HepG2 (cell line): ENCODE measurements at regions not wholly inside any gene's neighbourhood (a gene's known extent, or its start where the extent isn't known, plus 50 kb on each side); places are given as distances from the start of the nearest gene placed in this dataset.

Source experiments
- ATAC-seq: fragments of 200-7000 bp; cut with Tn5 transposase; 3 replicates; pipeline ENCODE4 v1.9.1; 2020; ENCODE audit warnings: mild to moderate bottlenecking, moderate library complexity
- BruUV-seq: library from RNA; stranded (reverse); fragments of 400-500 nt; replicated peaks from 2 replicates; lab custom pipeline; 2021; lab: Mats Ljungman, UMichigan
- CTCF ChIA-PET: fragments of 300-600 bp; formaldehyde crosslinking; extraction: SDS; loops from one replicate; lab custom pipeline; 2021; ENCODE audit warnings: low total read pairs, inconsistent platforms, low intra/inter-chr PET ratio; lab: Yijun Ruan, JAX
- POLR2A ChIA-PET: fragments of 350-600 bp; sonication (Branson Sonifier 250); formaldehyde crosslinking; loops from one replicate; lab custom pipeline; 2020; ENCODE audit warnings: antibody characterized with exemption, inconsistent platforms; lab: Yijun Ruan, JAX
- DNase-seq: peaks from one replicate; pipeline ENCODE4 v3.0.0-alpha.2; 2015; ENCODE audit warnings: low spot score
- FAIRE-seq: peaks from 3 replicates; lab custom pipeline; 2011; peaks lifted over from hg19 to GRCh38; lab: Jason Lieb, UNC
- H2AFZ ChIP-seq: one replicate; pipeline ENCODE4 v1.6.1; 2011; ENCODE audit warnings: low read length, inconsistent platforms
- H3K27ac ChIP-seq: fragments of 300-600 bp; 3 replicates; pipeline ENCODE4 v1.8.0; 2011; ENCODE audit warnings: mixed run types, mild to moderate bottlenecking, mixed read lengths, low read length, inconsistent platforms; ENCODE audit not compliant: insufficient read depth; ENCODE audit errors: extremely low read length
- H3K27me3 ChIP-seq, 2 experiments: fragments of 200-600 bp in 1 of 2; 2 replicates in 1 of 2; 3 replicates in 1 of 2; pipeline versions ENCODE4 v1.6.0 to v1.8.0; 2011; ENCODE audit warnings: low read length in 2 of 2, mild to moderate bottlenecking in 2 of 2, moderate library complexity in 2 of 2, inconsistent platforms in 1 of 2; ENCODE audit not compliant: insufficient read depth in 2 of 2, control insufficient read depth in 1 of 2
- H3K36me3 ChIP-seq, 2 experiments: fragments of 200-600 bp in 1 of 2; replicated peaks in 1 of 2; 2 replicates in 1 of 2; 3 replicates in 1 of 2; pipeline versions ENCODE4 v1.5.1 to v1.8.0; 2011; ENCODE audit warnings: low read length in 2 of 2, inconsistent platforms in 1 of 2; ENCODE audit not compliant: insufficient read depth in 2 of 2, control insufficient read depth in 1 of 2
- H3K4me1 ChIP-seq: 2 replicates; pipeline ENCODE4 v1.5.1; 2012; ENCODE audit warnings: low read length, inconsistent platforms; ENCODE audit not compliant: insufficient read depth
- H3K4me2 ChIP-seq: 2 replicates; pipeline ENCODE4 v1.6.0; 2011; ENCODE audit warnings: low read depth, low read length, inconsistent platforms
- H3K4me3 ChIP-seq, 3 experiments: fragments of 200-600 bp in 1 of 3; sonication (generic), shearing (Covaris generic) in 1 of 3; replicated peaks in 1 of 3; 2 replicates each; pipeline ENCODE4 v1.5.1; 2011 to 2016; ENCODE audit warnings: low read length in 3 of 3, inconsistent platforms in 2 of 3, low read depth in 2 of 3, mild to moderate bottlenecking in 2 of 3, control low read depth in 1 of 3, mixed read lengths in 1 of 3; ENCODE audit not compliant: insufficient read depth in 1 of 3
- H3K79me2 ChIP-seq: one replicate; pipeline ENCODE4 v1.6.1; 2011; ENCODE audit warnings: low read length, inconsistent platforms; ENCODE audit not compliant: insufficient read depth
- H3K9ac ChIP-seq: 2 replicates; pipeline ENCODE4 v1.6.0; 2011; ENCODE audit warnings: mild to moderate bottlenecking, low read depth, low read length, inconsistent platforms; ENCODE audit not compliant: insufficient read depth
- H3K9me3 ChIP-seq: 2 replicates; pipeline ENCODE4 v1.5.1; 2012; ENCODE audit warnings: mild to moderate bottlenecking, low read length
- H4K20me1 ChIP-seq: 2 replicates; pipeline ENCODE4 v1.6.0; 2011; ENCODE audit warnings: inconsistent platforms, mild to moderate bottlenecking, low read length, moderate library complexity; ENCODE audit not compliant: insufficient read depth
- ARID3A ChIP-seq: IDR thresholded peaks from 2 replicates; pipeline ENCODE4 v1.6.1; 2012; ENCODE audit warnings: low read depth, low read length, improper control_type of control experiment
- CHCHD3 ChIP-seq: sonication (generic); formaldehyde crosslinking; IDR thresholded peaks from 2 replicates; pipeline ENCODE4 v1.8.0; 2022; ENCODE audit warnings: mild to moderate bottlenecking, missing genetic modification reagents, moderate library complexity
- MTF2 ChIP-seq: sonication (generic); formaldehyde crosslinking; IDR thresholded peaks from 2 replicates; pipeline ENCODE4 v1.5.0; 2020; ENCODE audit warnings: missing genetic modification reagents, borderline replicate concordance
- RFX1 ChIP-seq: fragments of 450-650 bp; IDR thresholded peaks from 2 replicates; pipeline ENCODE4 v1.6.1; 2017
- SIX1 ChIP-seq: sonication (generic); formaldehyde crosslinking; IDR thresholded peaks from 2 replicates; pipeline ENCODE4 v1.4.0; 2020; ENCODE audit warnings: missing genetic modification reagents, borderline replicate concordance
- ZKSCAN5 ChIP-seq: sonication (generic); formaldehyde crosslinking; IDR thresholded peaks from 2 replicates; pipeline ENCODE4 v1.5.1; 2020; ENCODE audit warnings: mild to moderate bottlenecking, missing genetic modification reagents
- ZKSCAN8 ChIP-seq: IDR thresholded peaks from 2 replicates; pipeline ENCODE4 v1.6.1; 2016; ENCODE audit warnings: borderline replicate concordance, missing genetic modification reagents, missing compliant biosample characterization
- ZMYM4 ChIP-seq: sonication (generic); formaldehyde crosslinking; IDR thresholded peaks from 2 replicates; pipeline ENCODE4 v1.8.1; 2023; ENCODE audit warnings: mild to moderate bottlenecking, missing genetic modification reagents
- ZNF510 ChIP-seq: sonication (generic); formaldehyde crosslinking; IDR thresholded peaks from 2 replicates; pipeline ENCODE4 v1.4.0; 2020; ENCODE audit warnings: low read depth, mild to moderate bottlenecking, missing genetic modification reagents
- ZNF879 ChIP-seq: sonication (generic); formaldehyde crosslinking; IDR thresholded peaks from 2 replicates; pipeline ENCODE4 v1.8.1; 2023; ENCODE audit warnings: missing genetic modification reagents
- WGBS: methylation state at CpG from one replicate; pipeline ENCODE4 v1.1.6; 2017; ENCODE audit warnings: low lambda C conversion rate; 5-methylcytosine and 5-hydroxymethylcytosine counted together
- in situ Hi-C: cut with HindIII; loops from 2 replicates; pipeline ENCODE4 v1.10.0; 2017; ENCODE audit warnings: low pct_unique_long_range_greater_than_20kb; ENCODE audit not compliant: extremely low pct_ligation_motif_present
- intact Hi-C: fragments of 100-400 bp; cut with micrococcal nuclease; formaldehyde crosslinking; loops from one replicate; pipeline ENCODE4 v1.10.0; 2022; ENCODE audit not compliant: unreplicated experiment
- TF ChIP-seq, protein P1 (sequence below): sonication (generic); formaldehyde crosslinking; IDR thresholded peaks from 2 replicates; pipeline ENCODE4 v1.4.0; 2020; ENCODE audit warnings: missing genetic modification reagents

DNA sequence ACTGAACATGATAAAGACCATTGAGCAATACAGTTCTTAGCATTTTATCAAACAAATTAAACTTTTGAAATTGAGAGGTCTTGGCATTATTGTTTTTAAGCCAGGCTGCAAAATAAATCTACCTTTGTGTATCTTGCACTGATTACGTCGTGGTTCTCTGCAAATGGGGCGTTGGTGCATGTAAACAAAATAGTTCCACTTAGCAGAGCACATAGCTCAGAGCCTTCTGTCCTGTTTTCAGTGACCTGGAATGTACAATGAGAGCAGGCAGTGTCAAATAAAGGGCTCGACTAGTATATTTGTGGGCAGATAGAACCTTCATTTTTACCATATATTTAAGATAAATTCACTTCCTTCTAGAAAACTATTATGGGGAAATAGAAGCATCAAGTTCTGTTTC, 333.9 kb upstream of the SMIM30 start:
- Histone ChIP-seq H3K9ac (no peak overlapping the region), H3K79me2 (no peaks in the 10 kb centered on the region), H3K27me3 (no peaks in the 10 kb centered on the region), H3K27ac (no peak overlapping the region), H2AFZ (no peak overlapping the region), H3K9me3 (no peaks in the 10 kb centered on the region), H3K4me2 (no peak overlapping the region), H3K4me3 (no peak overlapping the region), H3K36me3 (no peaks in the 10 kb centered on the region), H4K20me1 (no peaks in the 10 kb centered on the region), H3K4me1 (no peaks in the 10 kb centered on the region)
- intact Hi-C loops, result no loop called here
- ATAC-seq (no peak), DNase-seq (no peak), FAIRE-seq (no peak)
- WGBS, result 1% methylated on average over 4 of the region's 4 CpGs
- in situ Hi-C loops, result no loop called here
- TF ChIP-seq MTF2 (CRISPR knock-in tag) (no peak), ARID3A (no peak), SIX1 (CRISPR knock-in tag) (no peak), ZKSCAN8 (CRISPR knock-in tag) (no peak), ZKSCAN5 (no peak), RFX1 (no peak), CHCHD3 (CRISPR knock-in tag) (no peak), ZNF879 (CRISPR knock-in tag) (no peak), ZNF510 (CRISPR knock-in tag) (no peak)
- no TSS peak for BruUV-seq
- POLR2A ChIA-PET, result no interaction called here
- CTCF ChIA-PET, result no interaction called here

- Histone ChIP-seq H3K4me1 (no peaks in the 10 kb centered on the region), H3K4me3 (no peak overlapping the region), H3K4me2 (no peak overlapping the region), H3K9me3 (no peaks in the 10 kb centered on the region), H3K36me3 (no peaks in the 10 kb centered on the region), H3K27ac (no peak overlapping the region), H3K9ac (no peak overlapping the region), H4K20me1 (no peaks in the 10 kb centered on the region), H2AFZ (no peak overlapping the region), H3K27me3 (no peaks in the 10 kb centered on the region), H3K79me2 (no peaks in the 10 kb centered on the region)
- intact Hi-C loops (no loop called here), in situ Hi-C loops (no loop called here)
- FAIRE-seq (no peak), DNase-seq (no peak), ATAC-seq (no peak)
- BruUV-seq, result no TSS peak
- TF ChIP-seq, protein P1, sequence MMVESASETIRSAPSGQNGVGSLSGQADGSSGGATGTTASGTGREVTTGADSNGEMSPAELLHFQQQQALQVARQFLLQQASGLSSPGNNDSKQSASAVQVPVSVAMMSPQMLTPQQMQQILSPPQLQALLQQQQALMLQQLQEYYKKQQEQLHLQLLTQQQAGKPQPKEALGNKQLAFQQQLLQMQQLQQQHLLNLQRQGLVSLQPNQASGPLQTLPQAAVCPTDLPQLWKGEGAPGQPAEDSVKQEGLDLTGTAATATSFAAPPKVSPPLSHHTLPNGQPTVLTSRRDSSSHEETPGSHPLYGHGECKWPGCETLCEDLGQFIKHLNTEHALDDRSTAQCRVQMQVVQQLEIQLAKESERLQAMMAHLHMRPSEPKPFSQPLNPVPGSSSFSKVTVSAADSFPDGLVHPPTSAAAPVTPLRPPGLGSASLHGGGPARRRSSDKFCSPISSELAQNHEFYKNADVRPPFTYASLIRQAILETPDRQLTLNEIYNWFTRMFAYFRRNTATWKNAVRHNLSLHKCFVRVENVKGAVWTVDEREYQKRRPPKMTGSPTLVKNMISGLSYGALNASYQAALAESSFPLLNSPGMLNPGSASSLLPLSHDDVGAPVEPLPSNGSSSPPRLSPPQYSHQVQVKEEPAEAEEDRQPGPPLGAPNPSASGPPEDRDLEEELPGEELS, result no peak
- TF ChIP-seq ZMYM4, result no peak
- ChIA-PET POLR2A (no interaction called here), CTCF (no interaction called here)
- WGBS, result 56% methylated on average over 2 of the region's 2 CpGs
Measured at GRCh38 chr7:113446791-113447190, 328.4 kb upstream of the SMIM30 start.
